HTR-8/SVneo (cell line): ENCODE measurements at regions not wholly inside any gene's neighbourhood (a gene's known extent, or its start where the extent isn't known, plus 50 kb on each side); places are given as distances from the start of the nearest gene placed in this dataset.
"Not testable (repeated sequence)": the region's sequence is repeated elsewhere in the genome, so short reads cannot be mapped to it uniquely, and the experiment has no call there.

ENCODE experiments used
- DNase-seq: peaks from one replicate; pipeline ENCODE4 v3.0.0; 2011; ENCODE audit warnings: low spot score, mixed read lengths; ENCODE audit not compliant: insufficient read length
- FAIRE-seq: peaks from 2 replicates; lab custom pipeline; 2011; peaks lifted over from hg19 to GRCh38; lab: Jason Lieb, UNC

- DNase-seq (no peak), FAIRE-seq (no peak)
Observed at GRCh38 chr6:81194374-81194773, 558.1 kb downstream of the TENT5A start.

- DNase-seq, result no peak
- no peak for FAIRE-seq
Observed at GRCh38 chr6:81172056-81172740, 580.3 kb downstream of the TENT5A start.

GRCh38 chr6:81169166-81169565, 583.3 kb downstream of the TENT5A start:
- DNase-seq (no peak), FAIRE-seq (no peak)

- FAIRE-seq (no peak), DNase-seq (no peak)
Observed at GRCh38 chr6:81166770-81167169, 585.7 kb downstream of the TENT5A start.

- DNase-seq (no peak), FAIRE-seq (no peak)
Observed at GRCh38 chr6:81158956-81159355, 593.5 kb downstream of the TENT5A start.

GRCh38 chr6:81148751-81149150, 603.7 kb downstream of the TENT5A start:
- DNase-seq, result no peak
- FAIRE-seq, result no peak

- DNase-seq (no peak), FAIRE-seq (no peak)
Observed at GRCh38 chr6:81145506-81145905, 607.0 kb downstream of the TENT5A start.

GRCh38 chr6:81144346-81144745, 608.1 kb downstream of the TENT5A start:
- FAIRE-seq, result no peak

GRCh38 chr6:81138236-81138635, 614.2 kb downstream of the TENT5A start:
- DNase-seq (no peak), FAIRE-seq (no peak)

More at GRCh38 chr6:81144346-81144745, 608.1 kb downstream of the TENT5A start:
- no peak for DNase-seq

- DNase-seq, result no peak
- no peak for FAIRE-seq
Observed at GRCh38 chr6:81130969-81131368, 621.5 kb downstream of the TENT5A start.

- DNase-seq (no peak), FAIRE-seq (no peak)
Observed at GRCh38 chr6:81130061-81130460, 622.4 kb downstream of the TENT5A start.

GRCh38 chr6:81128671-81129070, 623.8 kb downstream of the TENT5A start:
- no peak for FAIRE-seq

GRCh38 chr6:81126150-81126549, 626.3 kb downstream of the TENT5A start:
- no peak for FAIRE-seq
- DNase-seq, result no peak

More at GRCh38 chr6:81128671-81129070, 623.8 kb downstream of the TENT5A start:
- DNase-seq, result no peak

GRCh38 chr6:81120280-81120679, 632.2 kb downstream of the TENT5A start:
- DNase-seq (no peak), FAIRE-seq (no peak)

- DNase-seq, result peak; percentile 2
- FAIRE-seq, result no peak
Observed at GRCh38 chr6:81105998-81106397, 646.5 kb downstream of the TENT5A start.

- FAIRE-seq, result no peak
- DNase-seq, result no peak
Observed at GRCh38 chr6:81098109-81098814, 654.2 kb downstream of the TENT5A start.

GRCh38 chr6:81096464-81096863, 656.0 kb downstream of the TENT5A start:
- FAIRE-seq, result not testable (repeated sequence)

GRCh38 chr6:81093051-81093450, 659.4 kb downstream of the TENT5A start:
- no peak for DNase-seq
- FAIRE-seq, result no peak

More at GRCh38 chr6:81096464-81096863, 656.0 kb downstream of the TENT5A start:
- not testable (repeated sequence) for DNase-seq

GRCh38 chr6:81088145-81088544, 664.3 kb downstream of the TENT5A start:
- FAIRE-seq (no peak), DNase-seq (no peak)

GRCh38 chr6:81086991-81087390, 665.5 kb downstream of the TENT5A start:
- no peak for DNase-seq
- FAIRE-seq, result no peak

- no peak for FAIRE-seq
- DNase-seq, result no peak
Observed at GRCh38 chr6:81085431-81085790, 667.1 kb downstream of the TENT5A start.
